NCI-H82 treated with DMSO at 0.1 percent for 48 hours (cell line): ENCODE measurements at regions not wholly inside any gene's neighbourhood (a gene's known extent, or its start where the extent isn't known, plus 50 kb on each side); places are given as distances from the start of the nearest gene placed in this dataset.

Experiments
- DNase-seq: peaks from one replicate; lab custom pipeline; 2025; ENCODE audit not compliant: unreplicated experiment; lab: John Stamatoyannopoulos, UW

GRCh38 chr7:25279705-25280104 lies 51.4 kb upstream of the NPVF start:
- no peak for DNase-seq

GRCh38 chr7:25280181-25280580 lies 51.9 kb upstream of the NPVF start:
- no peak for DNase-seq

GRCh38 chr7:25282194-25282593 lies 53.9 kb upstream of the NPVF start:
- DNase-seq, result no peak

GRCh38 chr7:25286756-25287155 lies 58.5 kb upstream of the NPVF start:
- no peak for DNase-seq

- DNase-seq, result no peak
Observed at GRCh38 chr7:25287291-25287690, 59.0 kb upstream of the NPVF start.

GRCh38 chr7:25288556-25289307 lies 60.4 kb upstream of the NPVF start:
- DNase-seq, result no peak

- DNase-seq, result no peak
Observed at GRCh38 chr7:25289518-25289917, 61.2 kb upstream of the NPVF start.

GRCh38 chr7:25294624-25295023 lies 66.3 kb upstream of the NPVF start:
- DNase-seq, result no peak

GRCh38 chr7:25295387-25295786 lies 67.1 kb upstream of the NPVF start:
- DNase-seq, result no peak

- no peak for DNase-seq
Observed at GRCh38 chr7:25296086-25296485, 67.8 kb upstream of the NPVF start.

GRCh38 chr7:25297278-25297677 lies 69.0 kb upstream of the NPVF start:
- DNase-seq, result no peak

- DNase-seq, result no peak
Observed at GRCh38 chr7:25303281-25304181, 75.2 kb upstream of the NPVF start.

- DNase-seq, result no peak
Observed at GRCh38 chr7:25304691-25305090, 76.4 kb upstream of the NPVF start.

GRCh38 chr7:25305831-25306230 lies 77.5 kb upstream of the NPVF start:
- no peak for DNase-seq

- no peak for DNase-seq
Observed at GRCh38 chr7:25307624-25308023, 79.3 kb upstream of the NPVF start.

GRCh38 chr7:25308246-25308645 lies 80.0 kb upstream of the NPVF start:
- DNase-seq, result no peak

GRCh38 chr7:25308906-25309705 lies 80.8 kb upstream of the NPVF start:
- no peak for DNase-seq

- DNase-seq, result no peak
Observed at GRCh38 chr7:25310896-25311295, 82.6 kb upstream of the NPVF start.

GRCh38 chr7:25311346-25311745 lies 83.1 kb upstream of the NPVF start:
- DNase-seq, result no peak

GRCh38 chr7:25312968-25313367 lies 84.7 kb upstream of the NPVF start:
- no peak for DNase-seq

- DNase-seq, result no peak
Observed at GRCh38 chr7:25313526-25313925, 85.2 kb upstream of the NPVF start.
